SK-N-SH treated with all-trans-retinoic acid at 6 μM for 48 hours (cell line): ENCODE measurements at regions not wholly inside any gene's neighbourhood (a gene's known extent, or its start where the extent isn't known, plus 50 kb on each side); places are given as distances from the start of the nearest gene placed in this dataset.

Source experiments
- CREB5 ChIP-seq: fragments of 250-450 bp; sonication (Bioruptor Pico); IDR thresholded peaks from 2 replicates; pipeline ENCODE4 v1.5.1; 2020; ENCODE audit warnings: low read depth, mild to moderate bottlenecking, moderate library complexity
- CSDC2 ChIP-seq: fragments of 250-450 bp; sonication (Bioruptor Pico); IDR thresholded peaks from 2 replicates; pipeline ENCODE4 v1.5.0; 2020; ENCODE audit warnings: mild to moderate bottlenecking, moderate library complexity
- ISL1 ChIP-seq: fragments of 250-450 bp; sonication (Bioruptor Pico); IDR thresholded peaks from 2 replicates; pipeline ENCODE4 v2.1.2; 2022; ENCODE audit warnings: mild to moderate bottlenecking, moderate library complexity
- POU6F1 ChIP-seq: fragments of 250-450 bp; sonication (Bioruptor Pico); IDR thresholded peaks from 2 replicates; pipeline ENCODE4 v1.8.0; 2021; ENCODE audit warnings: low read depth, mild to moderate bottlenecking, moderate library complexity, borderline replicate concordance
- PPARA ChIP-seq: fragments of 250-450 bp; sonication (Bioruptor Pico); IDR thresholded peaks from 2 replicates; pipeline ENCODE4 v1.5.0; 2020; ENCODE audit warnings: mild to moderate bottlenecking, borderline replicate concordance
- SNAI2 ChIP-seq: fragments of 250-450 bp; sonication (Bioruptor Pico); IDR thresholded peaks from 2 replicates; pipeline ENCODE4 v1.5.0; 2020; ENCODE audit warnings: mild to moderate bottlenecking, moderate library complexity
- TOX ChIP-seq: fragments of 250-450 bp; sonication (Bioruptor Pico); IDR thresholded peaks from 2 replicates; pipeline ENCODE4 v1.8.0; 2021; ENCODE audit warnings: mild to moderate bottlenecking, moderate library complexity, borderline replicate concordance
- ZC3H10 ChIP-seq: fragments of 250-450 bp; sonication (Bioruptor Pico); IDR thresholded peaks from 2 replicates; pipeline ENCODE4 v1.5.1; 2021; ENCODE audit warnings: mild to moderate bottlenecking, moderate library complexity
- ZFP3 ChIP-seq: fragments of 250-450 bp; sonication (Bioruptor Pico); IDR thresholded peaks from 2 replicates; pipeline ENCODE4 v1.5.0; 2020; ENCODE audit warnings: mild to moderate bottlenecking, moderate library complexity
- ZNF565 ChIP-seq: fragments of 450-650 bp; formaldehyde crosslinking; conservative IDR thresholded peaks from 2 replicates; pipeline ENCODE4 v1.5.0; 2020; ENCODE audit warnings: low read depth, mild to moderate bottlenecking, moderate library complexity
- ZNF70 ChIP-seq: fragments of 450-650 bp; formaldehyde crosslinking; IDR thresholded peaks from 2 replicates; pipeline ENCODE4 v1.5.0; 2020; ENCODE audit warnings: mild to moderate bottlenecking, moderate library complexity
- TF ChIP-seq, protein P1 (sequence below): fragments of 250-450 bp; sonication (Bioruptor Pico); IDR thresholded peaks from 2 replicates; pipeline ENCODE4 v1.8.0; 2020; ENCODE audit warnings: mild to moderate bottlenecking, moderate library complexity, borderline replicate concordance

GRCh38 chr13:112003396-112003795, 63.6 kb upstream of the SOX1 start:
- TF ChIP-seq PPARA (CRISPR knock-in tag) (no peak), ZNF70 (no peak), CREB5 (CRISPR knock-in tag) (no peak), CSDC2 (CRISPR knock-in tag) (no peak), POU6F1 (CRISPR knock-in tag) (no peak), ZFP3 (CRISPR knock-in tag) (no peak), ZC3H10 (CRISPR knock-in tag) (no peak), ISL1 (CRISPR knock-in tag) (no peak), ZNF565 (CRISPR knock-in tag) (no peak), SNAI2 (CRISPR knock-in tag) (no peak), TOX (CRISPR knock-in tag) (no peak)
- TF ChIP-seq, protein P1, sequence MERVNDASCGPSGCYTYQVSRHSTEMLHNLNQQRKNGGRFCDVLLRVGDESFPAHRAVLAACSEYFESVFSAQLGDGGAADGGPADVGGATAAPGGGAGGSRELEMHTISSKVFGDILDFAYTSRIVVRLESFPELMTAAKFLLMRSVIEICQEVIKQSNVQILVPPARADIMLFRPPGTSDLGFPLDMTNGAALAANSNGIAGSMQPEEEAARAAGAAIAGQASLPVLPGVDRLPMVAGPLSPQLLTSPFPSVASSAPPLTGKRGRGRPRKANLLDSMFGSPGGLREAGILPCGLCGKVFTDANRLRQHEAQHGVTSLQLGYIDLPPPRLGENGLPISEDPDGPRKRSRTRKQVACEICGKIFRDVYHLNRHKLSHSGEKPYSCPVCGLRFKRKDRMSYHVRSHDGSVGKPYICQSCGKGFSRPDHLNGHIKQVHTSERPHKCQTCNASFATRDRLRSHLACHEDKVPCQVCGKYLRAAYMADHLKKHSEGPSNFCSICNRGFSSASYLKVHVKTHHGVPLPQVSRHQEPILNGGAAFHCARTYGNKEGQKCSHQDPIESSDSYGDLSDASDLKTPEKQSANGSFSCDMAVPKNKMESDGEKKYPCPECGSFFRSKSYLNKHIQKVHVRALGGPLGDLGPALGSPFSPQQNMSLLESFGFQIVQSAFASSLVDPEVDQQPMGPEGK (CRISPR knock-in tag): no peak
